HG03575 (cell line): ENCODE measurements at regions not wholly inside any gene's neighbourhood (a gene's known extent, or its start where the extent isn't known, plus 50 kb on each side); places are given as distances from the start of the nearest gene placed in this dataset.
"Not testable (repeated sequence)": the region's sequence is repeated elsewhere in the genome, so short reads cannot be mapped to it uniquely, and the experiment has no call there.

Experiments
- ATAC-seq: cut with Tn5 transposase; IDR thresholded peaks from one replicate; pipeline ENCODE4 v1.9.1; 2021; ENCODE audit not compliant: unreplicated experiment, insufficient number of reproducible peaks, low FRiP score; ENCODE audit errors: extremely low read depth

DNA sequence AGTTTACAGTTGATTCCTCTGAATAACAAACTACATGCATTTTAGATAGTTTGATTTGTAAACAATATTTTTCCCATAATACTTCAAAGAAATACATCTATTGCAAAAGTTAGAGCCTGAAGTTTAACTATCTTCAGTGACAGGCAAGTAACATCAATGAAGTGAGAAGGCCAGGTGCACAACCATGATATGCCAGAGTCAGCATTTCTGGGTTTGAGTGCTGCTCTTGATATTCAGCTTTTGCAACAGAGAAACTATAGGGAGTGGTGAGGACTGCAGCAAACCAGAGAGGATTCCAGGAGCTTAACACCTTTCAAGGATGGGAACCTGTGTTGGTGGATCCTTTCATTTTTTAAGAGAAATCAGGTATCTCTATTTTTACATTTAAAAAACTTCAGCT, 79.4 kb upstream of the RASEF start:
- ATAC-seq: no peak

DNA sequence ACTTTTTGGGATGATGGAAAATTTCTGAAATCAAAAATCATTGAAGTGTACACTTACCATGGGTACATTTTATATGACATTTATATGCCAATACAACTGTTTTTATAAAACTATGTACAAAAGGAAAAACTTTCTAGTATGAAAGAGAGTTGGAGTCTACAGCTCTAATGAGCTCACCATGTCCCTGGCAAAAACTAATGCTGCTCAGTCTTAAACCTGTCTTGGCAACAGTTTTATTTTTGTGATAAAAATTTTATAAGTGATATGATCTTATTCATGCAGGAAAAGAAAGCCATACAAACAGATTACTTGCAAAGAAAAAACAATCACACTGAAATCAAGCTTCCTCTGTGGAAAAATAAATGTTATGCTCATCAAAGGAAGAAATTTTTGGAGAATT, 78.9 kb upstream of the RASEF start:
- no peak for ATAC-seq

DNA sequence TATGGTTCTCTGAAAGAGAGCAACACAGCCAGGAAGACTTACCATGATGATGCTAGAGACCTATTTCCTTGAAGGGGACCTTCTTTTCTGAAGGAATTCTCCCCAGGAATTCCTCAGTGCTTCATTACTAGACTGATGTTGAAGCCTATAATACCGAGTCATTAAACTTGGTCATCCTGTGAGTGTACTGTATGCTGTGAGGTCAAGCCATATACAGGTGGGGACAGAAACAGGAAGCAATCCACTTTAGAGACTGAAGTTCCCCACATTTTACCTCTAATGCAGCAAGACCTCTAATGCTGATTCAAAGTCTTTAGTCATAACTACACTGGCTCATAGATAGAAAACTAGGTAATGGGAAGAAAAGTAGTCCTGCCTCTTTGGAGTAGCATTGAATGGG, 77.1 kb upstream of the RASEF start:
- no peak for ATAC-seq

DNA sequence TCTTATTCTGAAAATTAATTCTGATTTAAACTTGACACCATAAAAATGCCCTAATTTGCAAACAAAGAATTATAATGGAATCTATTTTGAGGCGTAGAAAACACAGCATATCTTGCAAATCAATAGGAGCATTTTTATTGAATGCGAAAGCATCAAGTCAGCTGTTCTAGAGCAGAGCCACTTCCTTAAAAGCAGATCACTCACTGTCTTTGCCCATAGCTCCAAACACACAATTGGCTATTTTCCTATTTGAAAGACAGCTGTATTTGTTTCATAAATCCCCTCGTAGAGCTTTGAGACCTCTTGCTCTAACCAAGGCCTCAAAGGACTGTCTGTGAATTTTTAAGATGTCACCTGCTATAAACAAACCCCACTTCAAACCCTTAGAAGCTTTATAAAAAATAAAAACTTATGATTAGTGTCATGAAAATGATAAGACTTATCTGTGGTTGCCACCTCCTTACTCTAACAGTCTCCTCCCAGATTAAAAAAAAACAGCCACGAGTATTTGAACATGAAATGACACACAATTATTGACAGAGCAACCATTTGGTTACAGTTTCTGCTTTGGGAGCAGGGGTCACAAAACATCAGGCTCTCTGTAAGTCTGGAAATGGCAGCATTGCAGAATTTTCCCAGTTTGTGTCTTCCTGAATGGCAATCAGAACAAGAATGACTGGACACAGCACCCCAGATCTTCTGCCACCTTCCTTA, 75.6 kb upstream of the RASEF start:
- ATAC-seq: no peak

DNA sequence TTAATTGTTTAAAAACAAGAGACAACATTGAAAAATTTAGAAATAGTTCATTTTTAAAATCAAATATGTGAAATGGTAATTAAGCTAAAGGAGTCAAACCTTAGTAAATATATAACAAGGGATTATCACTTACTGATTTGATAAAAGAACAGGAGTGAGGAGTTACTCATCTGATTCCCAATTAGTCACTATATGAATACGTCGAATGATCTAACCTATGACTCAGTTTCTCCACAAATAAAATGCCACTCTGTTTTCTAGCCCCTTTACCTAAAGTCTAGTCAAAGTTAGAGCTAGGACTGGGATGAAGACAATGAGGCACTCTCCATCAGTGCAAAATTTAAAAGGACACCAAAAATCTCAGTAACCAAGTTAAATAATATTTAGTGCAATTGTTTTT, 70.4 kb upstream of the RASEF start:
- no peak for ATAC-seq

DNA sequence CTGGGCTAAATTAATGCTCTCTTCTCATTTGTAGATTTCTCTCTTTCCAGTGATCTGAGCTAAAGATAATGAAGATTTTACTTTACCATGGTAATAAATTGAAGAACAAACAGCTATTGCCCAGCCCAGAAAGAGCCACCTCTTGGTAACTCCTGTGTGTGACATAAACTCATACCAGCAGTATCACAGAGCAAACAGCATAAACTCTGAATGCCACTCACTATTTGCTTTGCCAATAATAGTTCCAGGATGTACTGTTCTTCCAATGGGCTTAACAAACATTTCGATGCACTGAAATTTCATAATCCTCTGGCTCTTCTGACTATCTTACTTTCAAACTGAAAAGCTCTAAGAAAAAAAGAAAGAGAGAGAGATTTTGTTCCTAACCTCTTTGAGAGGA, 69.8 kb upstream of the RASEF start:
- no peak for ATAC-seq

DNA sequence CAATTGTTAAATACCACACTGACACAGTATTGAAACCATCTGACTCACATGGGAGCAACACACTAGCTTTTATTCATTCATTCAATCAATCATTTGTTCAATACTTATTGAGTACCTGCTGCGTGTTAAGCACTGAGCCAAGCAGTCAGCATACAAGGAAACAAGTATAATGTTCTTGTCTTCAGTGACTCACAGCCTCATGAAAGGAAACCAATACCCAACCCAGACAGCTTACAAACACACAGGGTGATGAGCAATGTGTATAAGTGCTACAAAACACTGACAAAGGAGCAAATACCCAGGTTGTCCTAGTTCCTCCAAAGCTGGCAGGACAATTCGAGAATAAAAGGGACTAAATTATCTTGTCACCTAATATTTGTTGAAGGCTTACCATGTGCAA, 67.6 kb upstream of the RASEF start:
- ATAC-seq: no peak

DNA sequence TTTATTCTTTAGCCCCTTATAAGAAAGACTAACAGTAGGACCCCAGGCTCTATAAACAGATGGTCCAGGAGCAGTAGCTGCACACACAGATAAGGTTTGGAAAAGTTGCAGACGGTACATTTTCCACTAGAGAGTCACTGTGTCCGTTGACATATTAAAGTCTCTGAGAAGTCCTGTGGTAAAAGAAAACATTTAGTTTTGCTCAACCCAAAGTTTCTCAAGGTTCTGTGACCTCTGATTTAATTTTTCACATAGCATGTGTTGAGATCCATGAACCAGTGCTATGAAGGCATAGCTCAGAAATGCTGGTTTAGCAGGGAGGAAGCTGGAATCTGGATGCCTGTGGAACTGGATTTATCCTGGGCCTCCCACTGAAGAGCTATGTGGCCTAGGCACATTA, 62.7 kb upstream of the RASEF start:
- ATAC-seq: no peak

DNA sequence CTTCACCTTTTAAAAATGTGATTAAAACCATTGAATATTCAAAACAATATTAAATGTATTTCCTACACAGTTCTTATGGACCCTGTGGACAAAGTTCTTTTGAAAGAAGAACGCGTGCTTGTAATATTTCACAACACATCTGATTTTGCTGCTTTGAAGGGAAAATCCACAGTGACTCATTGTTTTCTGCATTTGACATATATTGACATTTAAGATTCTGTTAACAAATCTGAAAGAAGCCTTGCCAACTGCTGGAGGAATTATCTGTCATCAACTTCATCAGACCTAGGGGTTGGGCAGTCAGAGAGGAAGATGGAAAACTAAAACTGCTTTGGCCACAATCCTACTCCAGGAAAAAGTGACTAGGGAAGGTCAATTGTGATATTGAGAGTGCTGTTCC, 56.9 kb upstream of the RASEF start:
- ATAC-seq: no peak

DNA sequence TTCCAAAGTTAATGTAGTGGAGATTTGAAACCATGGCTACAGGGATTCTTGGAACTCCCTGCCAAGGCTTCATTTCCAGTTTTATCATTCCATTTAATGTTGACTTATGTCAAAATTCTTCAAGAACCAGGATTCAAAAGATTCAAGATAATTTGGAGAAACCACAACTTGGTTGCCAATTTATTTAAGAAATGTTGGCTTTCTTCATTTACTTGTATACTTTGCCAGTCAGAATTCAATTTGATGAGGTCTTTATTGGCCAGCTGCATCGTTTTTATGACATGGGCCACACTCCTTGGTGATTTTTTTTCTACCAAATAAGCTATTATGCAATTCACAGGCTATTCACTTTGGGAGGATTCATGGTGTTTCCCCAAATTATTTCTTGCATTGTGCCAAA, 53.1 kb upstream of the RASEF start:
- ATAC-seq: no peak

DNA sequence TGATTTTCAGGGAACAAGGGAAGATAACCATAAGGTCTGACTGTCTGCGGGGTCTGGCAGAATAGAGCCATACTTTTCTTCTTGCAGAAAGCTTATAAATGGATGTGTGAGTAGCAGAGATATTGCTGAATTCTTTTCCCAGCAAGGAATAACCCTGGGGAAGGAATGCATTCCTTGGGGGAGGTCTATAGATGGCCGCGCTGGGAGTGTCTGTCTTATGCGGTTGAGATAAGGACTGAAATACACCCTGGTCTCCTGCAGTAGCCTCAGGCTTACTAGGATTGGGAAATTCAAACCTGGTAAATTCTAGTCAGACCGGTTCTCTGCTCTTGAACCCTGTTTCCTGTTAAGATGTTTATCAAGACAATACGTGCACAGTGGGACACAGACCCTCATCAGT, 50.5 kb upstream of the RASEF start:
- not testable (repeated sequence) for ATAC-seq
